HG03175 (cell line): ENCODE measurements at regions not wholly inside any gene's neighbourhood (a gene's known extent, or its start where the extent isn't known, plus 50 kb on each side); places are given as distances from the start of the nearest gene placed in this dataset.
"Not testable (repeated sequence)": the region's sequence is repeated elsewhere in the genome, so short reads cannot be mapped to it uniquely, and the experiment has no call there.

Source experiments
- ATAC-seq: cut with Tn5 transposase; IDR thresholded peaks from one replicate; pipeline ENCODE4 v1.9.1; 2021; ENCODE audit warnings: mild to moderate bottlenecking, moderate library complexity; ENCODE audit not compliant: unreplicated experiment

DNA sequence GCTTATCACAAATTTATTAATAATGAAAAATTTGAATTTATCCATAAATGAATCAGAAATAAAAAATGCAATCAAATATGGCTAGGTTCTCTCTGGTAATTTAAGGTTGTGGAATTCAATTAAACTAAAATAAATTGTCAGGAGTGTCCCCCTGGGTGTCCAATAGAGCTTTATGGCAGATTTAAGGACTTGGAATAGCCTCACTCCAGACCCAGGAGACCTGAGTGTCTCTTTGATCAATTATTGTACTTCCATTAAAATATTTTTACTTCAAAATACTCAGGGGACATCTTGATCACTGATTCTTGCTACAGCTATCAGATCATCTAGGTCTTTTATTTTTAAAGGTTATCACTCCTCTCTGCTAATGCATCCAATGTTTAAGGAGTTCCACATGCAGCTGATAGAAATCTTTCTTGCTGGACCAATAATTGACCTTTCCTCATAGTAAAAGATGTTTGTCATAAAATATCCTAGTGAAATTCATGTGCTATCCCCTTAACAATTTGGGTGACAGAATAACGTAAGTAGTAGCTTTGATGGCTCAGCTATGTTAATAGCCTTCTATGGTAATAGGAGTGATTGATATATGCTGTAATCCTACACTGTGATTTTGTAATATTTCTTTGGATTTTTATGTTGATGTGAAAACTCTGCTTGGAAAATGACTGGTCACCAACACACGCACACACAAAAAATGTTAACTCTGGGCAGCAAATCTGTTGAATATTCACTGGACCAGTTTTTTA lies 395.3 kb downstream of the NYAP2 start:
- ATAC-seq: no peak

DNA sequence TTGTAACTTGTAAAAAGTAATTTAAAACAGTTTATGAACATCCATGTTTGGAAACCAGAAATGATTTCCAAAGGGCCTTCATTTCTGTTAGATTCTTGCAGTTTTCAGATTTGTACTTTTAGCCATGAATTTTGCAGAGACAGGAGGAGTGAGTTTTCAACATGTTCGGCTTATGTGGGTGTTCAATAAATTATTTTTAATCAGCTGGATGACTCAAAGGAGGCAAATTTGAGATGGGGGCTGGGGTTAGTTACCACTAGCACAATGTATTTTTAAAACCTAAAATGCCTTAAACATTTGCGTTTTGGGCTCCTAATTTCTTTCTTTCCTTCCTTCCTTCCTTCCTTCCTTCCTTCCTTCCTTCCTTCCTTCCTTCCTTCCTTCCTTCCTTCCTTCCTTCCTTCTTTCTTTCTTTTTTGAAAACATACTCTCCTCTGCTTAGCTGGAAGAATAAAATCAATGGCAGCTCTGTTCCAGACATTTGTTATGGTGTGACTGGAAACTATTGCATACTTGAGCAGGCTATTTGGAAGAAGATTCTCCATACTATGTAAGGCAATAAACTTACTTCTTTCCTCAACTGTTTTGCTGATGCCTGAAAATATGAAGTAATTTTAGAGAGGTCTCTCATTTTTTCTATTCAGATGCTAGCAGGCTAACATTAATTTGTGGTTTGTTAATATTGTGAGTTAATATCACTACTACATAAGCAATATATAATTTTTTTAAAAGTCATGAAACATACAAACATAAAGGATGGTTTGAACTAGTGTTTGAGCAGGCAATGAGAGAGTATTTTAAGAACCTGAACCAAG lies 394.4 kb downstream of the NYAP2 start:
- no peak for ATAC-seq

DNA sequence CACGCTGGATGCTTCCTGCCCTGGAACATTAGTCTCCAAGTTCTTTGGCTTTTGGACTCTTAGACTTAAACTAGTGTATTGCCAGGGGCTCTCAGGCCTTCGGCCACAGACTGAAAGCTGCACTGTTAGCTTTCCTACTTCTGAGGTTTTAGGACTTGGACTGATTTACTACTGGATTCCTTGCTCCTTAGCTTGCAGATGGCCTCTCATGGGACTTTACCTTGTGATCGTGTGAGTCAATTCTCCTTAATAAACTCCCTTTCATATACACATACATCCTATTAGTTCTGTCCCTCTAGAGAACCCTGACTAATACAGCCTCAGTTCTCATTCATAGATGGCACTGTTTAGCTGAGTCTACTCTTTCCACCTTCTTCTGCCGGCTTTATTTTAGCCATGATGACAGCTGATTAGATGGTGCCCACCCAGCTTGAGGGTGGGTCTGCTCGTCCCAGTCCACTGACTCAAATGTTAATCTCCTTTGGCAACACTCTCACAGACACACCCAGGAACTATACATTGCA lies 389.1 kb downstream of the NYAP2 start:
- no peak for ATAC-seq

DNA sequence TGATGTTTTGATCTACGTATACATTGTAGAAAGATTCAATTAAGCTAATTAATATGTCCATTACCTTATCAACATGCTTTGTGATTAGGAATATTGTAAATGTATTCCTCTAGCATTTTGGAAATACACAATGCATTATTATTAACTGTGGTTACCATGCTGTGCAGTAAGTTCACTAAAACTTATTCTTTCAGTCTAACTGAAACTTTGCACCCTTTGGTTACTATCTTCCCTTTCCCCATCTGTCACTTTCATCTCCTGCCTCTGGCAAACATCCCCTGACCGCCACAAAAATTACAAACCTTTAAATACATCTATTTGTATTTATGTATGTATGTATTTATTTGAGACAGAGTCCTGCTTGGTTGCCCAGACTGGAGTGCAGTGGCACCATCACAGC lies 388.0 kb downstream of the NYAP2 start:
- ATAC-seq: no peak

DNA sequence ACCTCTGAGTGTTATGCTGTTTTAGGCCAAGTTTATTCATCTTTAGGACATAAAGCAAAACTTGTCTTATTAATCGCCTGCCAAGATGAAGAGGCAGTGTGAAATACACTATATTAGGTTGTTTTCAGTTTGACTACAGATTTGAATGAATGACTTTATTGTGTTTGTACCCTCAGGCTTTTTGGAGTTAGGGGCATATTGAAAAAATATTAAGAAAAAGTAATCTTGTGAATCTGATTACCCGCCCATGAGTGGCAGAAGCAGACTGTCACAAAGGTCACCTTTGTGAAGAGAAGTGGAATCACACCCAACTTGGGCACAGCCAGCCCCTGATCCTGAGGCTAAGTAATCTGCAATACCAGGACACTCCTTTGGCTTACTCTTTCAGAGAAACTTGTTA lies 382.5 kb downstream of the NYAP2 start:
- no peak for ATAC-seq

DNA sequence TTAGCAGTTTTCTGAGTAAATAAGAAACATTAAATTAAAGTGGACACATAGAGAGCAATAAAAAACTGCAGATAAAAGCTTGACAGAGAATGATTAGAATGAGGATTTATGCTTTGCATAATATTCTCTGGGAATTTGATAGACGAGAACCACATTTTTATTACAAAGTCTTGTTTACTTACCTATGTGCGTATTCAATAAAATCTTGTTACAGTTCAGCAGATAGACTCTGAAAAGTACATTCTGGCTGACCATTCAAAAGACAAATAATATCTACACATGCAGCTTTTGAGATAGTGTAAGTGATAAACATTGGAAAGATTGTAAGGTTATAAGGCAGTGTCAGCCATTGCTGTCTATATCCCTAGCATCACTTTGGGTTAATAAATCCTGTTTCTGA lies 381.6 kb downstream of the NYAP2 start:
- no peak for ATAC-seq

DNA sequence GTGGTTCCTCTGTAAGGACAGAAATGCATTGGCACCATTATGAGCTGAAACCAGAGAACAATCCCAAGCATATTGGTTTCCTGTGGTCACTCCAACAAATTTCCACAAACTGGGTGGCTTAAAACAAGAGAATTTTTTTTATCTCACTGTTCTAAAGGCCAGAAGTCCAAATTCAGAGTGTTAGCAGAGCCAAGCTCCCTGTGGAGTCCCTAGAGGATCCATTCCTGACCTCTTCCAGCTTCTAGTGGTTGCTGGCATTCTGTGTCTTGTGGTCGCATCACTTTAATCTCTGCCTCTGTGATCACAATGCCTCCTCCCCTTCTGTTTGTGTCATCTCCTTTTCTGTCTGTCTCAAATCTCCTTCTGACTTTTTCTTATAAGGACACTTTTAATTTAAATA lies 380.3 kb downstream of the NYAP2 start:
- ATAC-seq: no peak

DNA sequence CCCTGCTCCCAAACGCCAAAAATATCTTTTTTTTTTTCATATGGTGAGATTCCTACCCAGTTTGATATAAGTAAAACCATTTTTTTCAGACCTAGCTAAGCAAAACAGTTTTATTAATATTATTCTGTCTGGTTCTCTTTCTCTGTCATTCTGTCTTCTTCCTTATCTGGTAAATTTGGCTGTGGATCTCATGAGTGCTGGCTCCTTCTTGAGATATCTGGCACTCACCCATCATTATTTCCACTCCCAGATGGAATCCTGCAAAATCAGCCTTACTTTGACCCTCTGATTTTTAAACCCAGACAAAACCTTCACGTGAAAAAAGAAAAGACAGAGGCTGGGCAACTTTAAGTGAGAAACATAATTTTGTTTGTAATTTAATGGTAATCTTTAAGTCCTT lies 373.6 kb downstream of the NYAP2 start:
- no peak for ATAC-seq

DNA sequence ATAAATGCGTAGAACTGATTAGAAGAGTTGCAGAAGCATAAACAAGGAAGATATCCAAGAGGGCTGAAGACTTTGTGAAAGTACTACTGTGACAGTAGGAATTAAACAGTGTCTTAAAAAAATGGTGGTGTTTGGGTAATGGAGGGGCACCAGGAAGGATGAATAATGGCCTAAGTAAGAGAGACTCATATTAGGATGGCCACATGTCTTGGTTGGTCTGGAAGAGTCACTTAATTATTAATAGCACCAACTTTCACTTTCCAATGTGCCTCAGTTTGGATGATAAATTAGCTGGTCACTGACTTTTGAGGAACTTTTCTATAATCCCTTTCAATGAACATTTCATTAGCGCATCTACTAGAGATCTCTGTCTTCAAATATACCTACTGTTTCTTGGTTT lies 372.2 kb downstream of the NYAP2 start:
- ATAC-seq: peak; percentile 54

DNA sequence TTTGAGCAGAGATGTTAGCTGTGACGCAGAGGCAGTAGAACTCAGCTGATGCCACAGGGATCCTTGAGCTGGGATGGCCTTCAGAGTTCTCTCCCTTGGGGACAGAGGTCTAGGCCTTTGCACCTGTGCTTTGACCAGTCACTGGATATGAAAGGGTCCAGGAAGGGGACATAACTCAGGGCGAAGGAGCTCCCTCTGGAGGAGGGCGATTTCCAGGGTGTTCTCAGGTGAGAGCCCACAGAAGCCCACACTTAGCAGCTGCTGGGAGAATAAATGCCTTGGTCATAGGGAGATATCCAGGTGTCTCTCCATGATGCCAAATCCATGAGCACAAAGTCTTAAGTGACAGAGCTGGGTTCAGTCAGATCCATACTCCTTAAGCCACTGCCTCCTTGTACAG lies 369.2 kb downstream of the NYAP2 start:
- no peak for ATAC-seq

DNA sequence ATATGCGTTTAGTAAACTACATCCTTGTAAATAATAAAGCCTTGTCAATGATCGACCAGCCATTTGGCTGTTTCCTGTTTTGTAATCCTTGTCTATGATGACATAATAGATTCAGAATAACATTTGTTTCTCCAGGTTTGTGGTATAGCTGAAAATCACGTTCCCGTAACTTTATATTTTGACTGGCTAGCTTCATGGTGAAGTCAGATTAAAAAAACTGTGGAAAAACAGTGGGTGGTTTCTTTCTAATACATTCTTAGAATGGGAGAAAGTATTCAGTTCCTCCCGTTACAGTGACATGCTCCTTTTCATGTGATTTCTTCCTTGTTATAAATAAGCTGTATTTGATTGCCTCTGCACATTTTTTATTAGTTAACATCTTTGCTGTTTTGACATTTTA lies 366.9 kb downstream of the NYAP2 start:
- ATAC-seq: no peak

DNA sequence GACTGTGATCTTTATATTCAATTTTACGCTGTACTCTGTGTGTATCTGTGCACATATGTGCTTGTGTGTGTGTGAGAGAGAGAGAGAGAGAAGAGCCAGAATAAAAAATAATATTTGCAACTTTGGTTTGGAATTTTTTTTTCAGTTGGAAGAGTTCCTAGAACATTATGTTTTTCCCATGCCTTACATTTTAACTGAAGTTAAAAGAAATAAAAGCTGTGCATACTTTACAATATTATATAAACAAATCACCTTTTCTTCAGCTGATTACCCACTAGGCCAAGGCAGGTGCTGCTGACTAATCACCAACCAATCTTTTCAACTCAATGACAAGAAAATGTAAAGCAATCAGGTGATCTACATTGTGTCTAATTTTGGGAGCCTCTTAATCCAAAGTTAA lies 366.3 kb downstream of the NYAP2 start:
- no peak for ATAC-seq

DNA sequence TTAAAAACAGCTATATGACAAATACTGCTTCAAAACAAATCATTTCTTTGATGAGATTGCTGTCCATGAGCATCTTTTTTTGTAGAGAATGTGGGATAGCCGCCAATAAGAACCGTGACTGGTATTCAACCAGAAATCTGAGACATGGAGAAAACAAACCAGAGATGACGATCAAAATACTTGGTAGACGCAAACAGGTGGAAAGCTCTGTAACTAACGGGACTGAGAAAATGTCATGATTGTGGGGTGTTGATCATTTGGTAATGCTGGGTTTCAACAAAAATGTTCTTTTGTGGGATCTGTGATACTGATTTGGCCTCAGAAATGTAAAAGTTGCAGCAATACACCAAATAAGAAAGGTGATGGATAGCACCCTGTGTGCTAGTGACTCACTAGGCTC lies 364.8 kb downstream of the NYAP2 start:
- no peak for ATAC-seq

DNA sequence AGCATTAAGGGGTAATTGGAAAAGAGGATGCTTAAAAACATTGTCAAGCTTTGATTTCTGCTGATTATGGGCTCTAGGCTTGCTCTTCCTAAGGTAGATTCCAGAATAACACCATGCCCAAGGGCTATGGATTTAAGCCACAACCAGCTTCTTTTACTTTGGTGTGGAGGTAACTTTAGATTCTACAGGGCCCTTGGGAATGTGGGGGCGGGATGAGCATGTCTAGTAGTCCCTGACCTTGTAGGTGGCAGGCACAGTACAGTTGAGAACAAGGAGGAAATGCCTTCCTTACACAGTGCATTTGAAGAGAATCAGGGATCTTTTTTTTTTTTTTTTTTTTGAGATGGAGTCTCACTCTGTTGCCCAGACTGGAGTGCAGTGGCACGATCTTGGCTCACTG lies 364.2 kb downstream of the NYAP2 start:
- ATAC-seq: no peak

DNA sequence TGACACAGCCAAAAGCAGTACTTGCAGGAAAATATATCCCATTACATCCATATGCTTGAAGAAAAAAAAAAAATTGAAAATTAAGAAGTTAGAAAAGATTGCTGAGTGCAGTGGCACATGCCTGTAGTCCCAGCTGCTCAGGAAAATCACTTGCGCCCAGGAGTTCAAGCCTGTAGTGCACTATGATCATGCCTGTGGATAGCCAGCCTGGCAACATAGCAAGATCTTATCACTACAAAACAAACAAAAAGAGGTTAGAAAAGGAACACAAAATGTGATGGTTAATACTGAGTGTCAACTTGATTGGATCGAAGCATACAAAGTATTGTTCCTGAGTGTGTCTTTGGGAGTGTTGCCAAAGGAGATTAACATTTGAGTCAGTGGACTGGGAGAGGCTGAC lies 361.9 kb downstream of the NYAP2 start:
- ATAC-seq: no peak

DNA sequence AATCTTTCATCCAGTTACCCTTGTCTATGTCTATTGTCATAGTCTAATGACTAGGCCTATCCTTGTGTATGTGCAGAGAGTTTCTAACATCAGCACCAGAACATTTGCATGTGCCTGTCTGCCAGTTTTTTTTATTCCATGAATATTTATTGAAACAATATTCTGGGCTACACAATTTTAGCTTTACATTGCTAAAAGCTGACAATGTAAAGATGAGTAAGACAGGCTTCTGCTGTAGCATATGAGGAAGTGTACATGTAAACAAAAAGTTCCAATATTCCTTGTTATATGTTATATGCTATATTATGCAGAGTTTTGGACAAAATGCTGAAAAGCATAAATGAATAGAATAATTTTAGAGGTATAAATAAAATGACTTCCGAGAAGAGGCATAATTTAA lies 357.7 kb downstream of the NYAP2 start:
- no peak for ATAC-seq

DNA sequence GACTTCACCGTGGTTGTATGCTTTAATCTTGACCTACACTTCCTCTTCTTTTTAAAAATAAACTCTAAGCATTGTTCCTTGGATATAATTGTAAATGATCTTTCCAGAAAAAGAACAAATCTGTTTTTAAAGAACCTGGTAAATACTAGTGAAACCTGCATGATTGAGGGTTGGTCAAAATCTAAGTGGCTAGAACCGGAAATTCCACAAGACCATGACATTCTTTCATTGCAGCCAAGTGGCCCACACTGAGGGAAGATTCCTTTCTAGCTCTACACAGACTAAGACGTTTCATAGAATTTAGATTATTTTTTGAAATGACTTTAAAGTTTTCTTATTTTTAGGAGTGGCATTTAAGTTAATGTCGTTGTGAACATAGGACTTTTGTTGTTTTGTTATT lies 356.7 kb downstream of the NYAP2 start:
- no peak for ATAC-seq

DNA sequence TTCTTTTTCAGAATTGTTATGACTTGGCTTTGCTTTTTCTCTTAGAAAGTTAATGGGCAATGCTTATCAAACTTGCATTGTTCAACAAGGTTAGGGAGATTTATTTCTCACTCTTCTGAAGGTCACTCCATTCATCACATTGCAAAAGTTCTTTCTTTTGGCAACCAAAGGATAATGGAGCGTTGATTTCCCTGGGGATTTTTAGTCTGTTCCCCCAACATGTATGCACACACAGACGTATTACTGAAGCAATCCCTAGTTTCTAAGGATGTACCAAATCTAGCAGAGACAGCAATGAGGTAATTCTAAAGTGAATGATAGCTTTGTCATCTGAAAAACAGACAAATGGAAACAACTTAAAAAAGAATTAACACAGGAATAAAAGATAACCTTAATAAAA lies 349.1 kb downstream of the NYAP2 start:
- no peak for ATAC-seq

DNA sequence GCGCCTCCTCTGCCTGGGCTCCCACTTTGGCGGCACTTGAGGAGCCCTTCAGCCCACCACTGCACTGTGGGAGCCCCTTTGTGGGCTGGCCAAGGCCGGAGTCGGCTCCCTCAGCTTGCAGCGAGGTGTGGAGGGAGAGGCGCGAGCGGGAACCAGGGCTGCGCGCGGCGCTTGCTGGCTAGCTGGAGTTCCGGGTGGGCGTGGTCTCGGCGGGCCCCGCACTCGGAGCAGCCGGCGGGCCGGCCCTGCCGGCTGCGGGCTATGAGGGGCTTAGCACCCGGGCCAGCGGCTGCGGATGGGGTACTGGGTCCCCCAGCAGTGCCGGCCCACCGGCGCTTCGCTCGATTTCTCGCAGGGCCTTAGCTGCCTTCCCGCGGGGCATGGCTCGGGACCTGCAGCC lies 344.5 kb downstream of the NYAP2 start:
- not testable (repeated sequence) for ATAC-seq

DNA sequence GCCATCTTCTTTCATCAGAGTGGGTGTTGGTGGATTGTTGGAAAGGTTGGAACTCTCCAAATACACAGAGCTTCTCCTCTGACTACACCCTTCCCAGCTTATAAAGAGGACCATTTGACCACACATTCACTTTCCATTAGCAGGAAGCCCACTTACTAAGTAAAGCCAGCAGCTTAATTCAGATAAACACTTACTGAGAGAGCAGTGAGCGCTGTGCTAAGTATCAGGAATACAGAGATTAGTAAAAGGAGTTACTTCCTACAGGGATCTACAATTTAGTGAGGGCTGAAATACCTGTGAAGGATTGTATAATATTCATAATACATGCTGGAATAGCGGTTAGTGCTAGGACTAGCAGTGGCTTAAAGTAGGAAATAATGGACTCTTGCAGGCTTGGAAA lies 343.0 kb downstream of the NYAP2 start:
- ATAC-seq: no peak

DNA sequence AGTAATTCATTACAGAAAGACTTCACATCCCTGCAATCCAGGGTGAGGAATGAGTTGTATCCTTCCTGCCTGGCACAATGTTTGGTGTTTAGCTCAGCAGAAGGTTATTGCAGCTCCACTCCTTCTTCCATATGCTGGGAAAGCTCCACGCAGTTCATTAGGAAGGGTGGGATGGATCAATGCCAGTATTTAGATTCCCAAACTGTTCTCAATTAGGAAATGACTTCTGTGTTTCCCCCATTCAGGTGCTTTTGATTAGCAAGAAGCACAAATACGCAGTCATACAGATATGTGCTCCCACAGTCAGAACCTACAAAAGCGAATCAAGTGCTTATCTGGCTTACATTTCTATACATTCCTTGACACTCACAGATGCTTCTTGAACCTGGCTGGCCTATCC lies 340.6 kb downstream of the NYAP2 start:
- ATAC-seq: no peak

DNA sequence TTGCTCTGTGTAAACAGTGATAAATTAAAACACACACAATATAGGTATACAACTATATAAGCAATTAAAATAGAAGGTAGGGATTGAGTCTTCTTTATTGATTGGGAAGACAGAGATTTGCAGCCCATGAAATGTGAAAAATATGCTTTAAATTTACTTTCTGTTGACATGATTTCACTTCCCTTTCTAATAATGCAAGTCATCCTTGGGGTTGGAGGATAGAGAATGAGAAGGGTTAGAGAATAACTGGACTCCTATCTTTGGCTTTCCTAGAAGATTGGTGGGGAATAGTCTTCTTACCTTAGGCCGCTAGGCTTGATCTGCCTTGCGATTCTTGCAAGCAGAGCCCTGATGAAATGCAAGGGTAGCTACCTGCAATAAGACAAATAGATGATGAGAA lies 339.8 kb downstream of the NYAP2 start:
- no peak for ATAC-seq
